H1 (cell line): ENCODE measurements at regions not wholly inside any gene's neighbourhood (a gene's known extent, or its start where the extent isn't known, plus 50 kb on each side); places are given as distances from the start of the nearest gene placed in this dataset.

Experiments used
- CHD1 ChIP-seq: IDR thresholded peaks from 2 replicates; pipeline ENCODE4 v1.6.1; 2012; ENCODE audit warnings: low read depth, low read length, improper control_type of control experiment
- CREB1 ChIP-seq: IDR thresholded peaks from 2 replicates; pipeline ENCODE4 v1.6.1; 2012; ENCODE audit warnings: inconsistent platforms
- EP300 ChIP-seq, 2 experiments: IDR thresholded peaks; 1 replicate in 1 of 2; 2 replicates in 1 of 2; pipeline ENCODE4 v1.6.1; 2011 to 2012; ENCODE audit warnings: low read depth in 2 of 2, low read length in 2 of 2, mild to moderate bottlenecking in 2 of 2, borderline replicate concordance in 1 of 2, inconsistent platforms in 1 of 2, moderate library complexity in 1 of 2
- EZH2 ChIP-seq: fragments of 200-600 bp; sonication (generic); IDR thresholded peaks from 2 replicates; pipeline ENCODE4 v1.7.1; 2012; ENCODE audit warnings: low read depth, mild to moderate bottlenecking, moderate library complexity, low read length, inconsistent platforms; ENCODE audit not compliant: severe bottlenecking
- JUND ChIP-seq: IDR thresholded peaks from 2 replicates; pipeline ENCODE4 v1.6.1; 2011; ENCODE audit warnings: mild to moderate bottlenecking, improper control_type of control experiment, low read length
- KDM1A ChIP-seq: fragments of 200-600, 300-600 bp; sonication (generic); IDR thresholded peaks from 2 replicates; pipeline ENCODE4 v1.7.1; 2016; ENCODE audit warnings: mild to moderate bottlenecking, low read length, borderline replicate concordance
- POLR2A ChIP-seq, 2 experiments: IDR thresholded peaks; 1 replicate in 1 of 2; 2 replicates in 1 of 2; pipeline ENCODE4 v1.6.1; 2011; ENCODE audit warnings: low read depth in 2 of 2, low read length in 2 of 2, mild to moderate bottlenecking in 2 of 2; ENCODE audit errors: control extremely low read depth in 1 of 2
- RBBP5 ChIP-seq: IDR thresholded peaks from 2 replicates; pipeline ENCODE4 v1.7.1; 2012; ENCODE audit warnings: low read depth, mild to moderate bottlenecking, inconsistent platforms, low read length, moderate library complexity, borderline replicate concordance
- SUZ12 ChIP-seq: fragments of 200-600 bp; sonication (generic); IDR thresholded peaks from 2 replicates; pipeline ENCODE4 v1.6.1; 2012; ENCODE audit warnings: mild to moderate bottlenecking, inconsistent platforms, low read length, moderate library complexity, mixed read lengths
- YY1 ChIP-seq: IDR thresholded peaks from 2 replicates; pipeline ENCODE4 v1.6.1; 2011; ENCODE audit warnings: low read depth, mild to moderate bottlenecking, low read length
- ZNF274 ChIP-seq: IDR thresholded peaks from 2 replicates; pipeline ENCODE4 v1.7.0; 2012; ENCODE audit warnings: low read length, borderline replicate concordance; ENCODE audit errors: extremely low read depth
- TF ChIP-seq, protein P1 (sequence below), 3 experiments: IDR thresholded peaks; 1 replicate in 2 of 3; 2 replicates in 1 of 3; pipeline versions ENCODE4 v1.5.1 to v1.6.1; 2011; ENCODE audit warnings: low read length in 3 of 3, mild to moderate bottlenecking in 3 of 3, inconsistent platforms in 2 of 3, low read depth in 1 of 3, moderate library complexity in 1 of 3; ENCODE audit not compliant: insufficient read depth in 1 of 3; ENCODE audit errors: control extremely low read depth in 1 of 3
- TF ChIP-seq, protein P2 (sequence below): IDR thresholded peaks from 2 replicates; pipeline ENCODE4 v1.6.1; 2012; ENCODE audit warnings: low read length, inconsistent platforms

DNA sequence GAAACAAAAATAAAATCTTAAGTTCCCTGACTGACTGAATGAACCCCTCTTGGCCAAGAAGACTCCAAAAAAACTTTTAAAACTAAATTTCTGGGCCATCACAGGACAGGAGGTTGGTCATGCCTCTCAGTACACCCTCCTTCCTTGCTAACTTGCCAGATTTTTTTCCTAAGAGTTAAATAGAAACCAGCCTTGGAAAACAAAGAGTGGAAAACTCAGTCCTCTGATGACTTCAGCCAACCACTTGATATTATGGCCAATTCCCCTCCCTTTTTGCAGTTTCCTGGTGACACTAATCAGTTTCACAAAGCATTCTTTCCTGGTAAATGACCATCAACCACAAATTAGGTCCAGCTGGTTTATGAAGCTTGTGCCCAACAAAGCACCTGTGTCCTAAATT, 134.8 kb downstream of the ZNF648 start:
- TF ChIP-seq SUZ12: no peak
- no peak for TF ChIP-seq KDM1A
- no peak for TF ChIP-seq EP300 (IDR thresholded peaks at IDR 0.05; ENCODE audit: borderline replicate concordance in 1 of 2, low read depth in 2 of 2, low read length in 2 of 2)
- TF ChIP-seq JUND: no peak
- TF ChIP-seq RBBP5: no peak
- TF ChIP-seq, protein P1, sequence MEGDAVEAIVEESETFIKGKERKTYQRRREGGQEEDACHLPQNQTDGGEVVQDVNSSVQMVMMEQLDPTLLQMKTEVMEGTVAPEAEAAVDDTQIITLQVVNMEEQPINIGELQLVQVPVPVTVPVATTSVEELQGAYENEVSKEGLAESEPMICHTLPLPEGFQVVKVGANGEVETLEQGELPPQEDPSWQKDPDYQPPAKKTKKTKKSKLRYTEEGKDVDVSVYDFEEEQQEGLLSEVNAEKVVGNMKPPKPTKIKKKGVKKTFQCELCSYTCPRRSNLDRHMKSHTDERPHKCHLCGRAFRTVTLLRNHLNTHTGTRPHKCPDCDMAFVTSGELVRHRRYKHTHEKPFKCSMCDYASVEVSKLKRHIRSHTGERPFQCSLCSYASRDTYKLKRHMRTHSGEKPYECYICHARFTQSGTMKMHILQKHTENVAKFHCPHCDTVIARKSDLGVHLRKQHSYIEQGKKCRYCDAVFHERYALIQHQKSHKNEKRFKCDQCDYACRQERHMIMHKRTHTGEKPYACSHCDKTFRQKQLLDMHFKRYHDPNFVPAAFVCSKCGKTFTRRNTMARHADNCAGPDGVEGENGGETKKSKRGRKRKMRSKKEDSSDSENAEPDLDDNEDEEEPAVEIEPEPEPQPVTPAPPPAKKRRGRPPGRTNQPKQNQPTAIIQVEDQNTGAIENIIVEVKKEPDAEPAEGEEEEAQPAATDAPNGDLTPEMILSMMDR (IDR thresholded peaks at IDR 0.05; ENCODE audit: control extremely low read depth in 1 of 3, insufficient read depth in 1 of 3, low read depth in 1 of 3, low read length in 3 of 3): no peak
- TF ChIP-seq ZNF274: no peak
- no peak for TF ChIP-seq CHD1
- TF ChIP-seq, protein P2, sequence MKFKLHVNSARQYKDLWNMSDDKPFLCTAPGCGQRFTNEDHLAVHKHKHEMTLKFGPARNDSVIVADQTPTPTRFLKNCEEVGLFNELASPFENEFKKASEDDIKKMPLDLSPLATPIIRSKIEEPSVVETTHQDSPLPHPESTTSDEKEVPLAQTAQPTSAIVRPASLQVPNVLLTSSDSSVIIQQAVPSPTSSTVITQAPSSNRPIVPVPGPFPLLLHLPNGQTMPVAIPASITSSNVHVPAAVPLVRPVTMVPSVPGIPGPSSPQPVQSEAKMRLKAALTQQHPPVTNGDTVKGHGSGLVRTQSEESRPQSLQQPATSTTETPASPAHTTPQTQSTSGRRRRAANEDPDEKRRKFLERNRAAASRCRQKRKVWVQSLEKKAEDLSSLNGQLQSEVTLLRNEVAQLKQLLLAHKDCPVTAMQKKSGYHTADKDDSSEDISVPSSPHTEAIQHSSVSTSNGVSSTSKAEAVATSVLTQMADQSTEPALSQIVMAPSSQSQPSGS: no peak
- no peak for TF ChIP-seq POLR2A (IDR thresholded peaks at IDR 0.05; ENCODE audit: control extremely low read depth in 1 of 2, low read depth in 2 of 2, low read length in 2 of 2)
- no peak for TF ChIP-seq YY1
- no peak for TF ChIP-seq EZH2
- no peak for TF ChIP-seq CREB1
